ENCODE measurements at regions not wholly inside any gene's neighbourhood (a gene's known extent, or its start where the extent isn't known, plus 50 kb on each side); places are given as distances from the start of the nearest gene placed in this dataset.

DNA sequence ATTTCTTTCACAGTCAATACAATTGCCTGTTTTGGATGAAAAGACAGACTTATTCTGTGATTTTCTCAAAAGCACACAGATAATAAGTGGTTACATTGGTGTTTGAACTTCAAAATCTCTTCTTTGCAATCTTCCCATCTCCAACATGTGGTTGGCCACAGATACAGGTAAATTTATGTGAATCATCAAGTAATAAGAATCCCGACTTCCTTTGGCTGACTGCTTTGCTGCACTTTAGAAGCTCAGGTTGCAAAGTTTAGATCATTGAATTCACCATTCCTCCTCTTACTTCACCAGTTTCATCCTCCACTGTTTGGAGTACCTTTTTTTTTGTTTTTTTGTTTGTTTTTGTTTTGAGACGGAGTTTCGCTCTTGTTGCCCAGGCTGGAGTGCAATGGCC lies 56.5 kb upstream of the ADRB2 start:
- H3K27ac ChIP-seq: no peak overlapping the region
- H3K4me3 ChIP-seq: no peak overlapping the region
- DNase-seq (no peak), ATAC-seq (no peak)
- H3K36me3 ChIP-seq: no peaks in the 10 kb centered on the region
- H3K4me1 ChIP-seq: no peaks in the 10 kb centered on the region
- TF ChIP-seq, protein P1, sequence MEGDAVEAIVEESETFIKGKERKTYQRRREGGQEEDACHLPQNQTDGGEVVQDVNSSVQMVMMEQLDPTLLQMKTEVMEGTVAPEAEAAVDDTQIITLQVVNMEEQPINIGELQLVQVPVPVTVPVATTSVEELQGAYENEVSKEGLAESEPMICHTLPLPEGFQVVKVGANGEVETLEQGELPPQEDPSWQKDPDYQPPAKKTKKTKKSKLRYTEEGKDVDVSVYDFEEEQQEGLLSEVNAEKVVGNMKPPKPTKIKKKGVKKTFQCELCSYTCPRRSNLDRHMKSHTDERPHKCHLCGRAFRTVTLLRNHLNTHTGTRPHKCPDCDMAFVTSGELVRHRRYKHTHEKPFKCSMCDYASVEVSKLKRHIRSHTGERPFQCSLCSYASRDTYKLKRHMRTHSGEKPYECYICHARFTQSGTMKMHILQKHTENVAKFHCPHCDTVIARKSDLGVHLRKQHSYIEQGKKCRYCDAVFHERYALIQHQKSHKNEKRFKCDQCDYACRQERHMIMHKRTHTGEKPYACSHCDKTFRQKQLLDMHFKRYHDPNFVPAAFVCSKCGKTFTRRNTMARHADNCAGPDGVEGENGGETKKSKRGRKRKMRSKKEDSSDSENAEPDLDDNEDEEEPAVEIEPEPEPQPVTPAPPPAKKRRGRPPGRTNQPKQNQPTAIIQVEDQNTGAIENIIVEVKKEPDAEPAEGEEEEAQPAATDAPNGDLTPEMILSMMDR (IDR thresholded peaks at IDR 0.05): no peak
- H3K27me3 ChIP-seq (ENCODE audit: low read depth): no peaks in the 10 kb centered on the region
- no peaks in the 10 kb centered on the region for H3K9me3 ChIP-seq
- intact Hi-C loops (cut with DNase I): no loop called here

DNA sequence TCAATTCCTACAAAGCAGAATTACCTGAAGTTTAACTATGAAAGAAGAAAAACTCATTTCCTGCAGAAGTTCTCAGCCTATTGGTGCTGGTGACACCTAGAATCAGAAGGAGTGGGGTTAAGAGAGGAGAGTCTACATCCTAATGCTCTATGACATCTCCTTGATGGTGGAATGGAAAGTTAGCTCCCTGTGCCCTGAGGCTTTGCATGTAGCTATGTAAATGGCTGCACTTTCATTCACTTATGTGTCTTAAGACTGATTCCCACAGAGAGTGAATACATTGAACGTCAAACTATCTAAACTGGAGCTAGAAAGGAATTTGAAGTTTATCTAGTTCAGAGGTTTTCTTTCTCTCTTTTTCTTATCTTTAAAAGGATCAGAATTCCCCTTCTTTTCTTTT lies 52.1 kb upstream of the ADRB2 start:
- Histone ChIP-seq H3K9me3 (no peaks in the 10 kb centered on the region), H3K36me3 (no peaks in the 10 kb centered on the region), H3K27me3 (ENCODE audit: low read depth) (no peaks in the 10 kb centered on the region), H3K27ac (no peak overlapping the region), H3K4me1 (no peaks in the 10 kb centered on the region), H3K4me3 (no peak overlapping the region)
- no peak for DNase-seq
- intact Hi-C loops (cut with DNase I): no loop called here
- TF ChIP-seq, protein P1 (IDR thresholded peaks at IDR 0.05): no peak
- ATAC-seq: no peak

DNA sequence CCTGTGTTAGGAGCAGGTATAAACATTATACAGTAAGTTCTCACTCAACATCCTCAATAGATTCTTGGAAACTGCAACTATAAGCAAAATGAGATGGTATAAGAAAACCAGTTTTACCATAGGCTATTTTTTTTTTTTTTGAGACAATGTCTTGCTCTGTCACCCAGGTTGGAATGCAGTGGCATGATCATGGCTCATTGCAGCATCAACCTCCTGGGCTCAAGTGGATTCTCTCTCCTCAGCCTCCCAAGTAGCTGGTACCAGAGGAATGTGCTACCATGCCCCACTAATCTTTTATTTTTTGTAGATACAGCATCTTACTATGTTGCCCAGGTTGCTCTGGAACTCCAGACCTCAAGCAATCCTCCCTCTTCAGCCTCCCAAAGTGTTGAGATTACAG lies 50.1 kb upstream of the ADRB2 start:
- Histone ChIP-seq H3K9me3 (no peaks in the 10 kb centered on the region), H3K27ac (no peak overlapping the region), H3K27me3 (ENCODE audit: low read depth) (no peaks in the 10 kb centered on the region), H3K4me3 (no peak overlapping the region), H3K36me3 (no peaks in the 10 kb centered on the region), H3K4me1 (no peaks in the 10 kb centered on the region)
- TF ChIP-seq, protein P1 (IDR thresholded peaks at IDR 0.05): no peak
- DNase-seq (no peak), ATAC-seq (no peak)
- intact Hi-C loops (cut with DNase I): no loop called here
